Lower leg skin (tissue), 3 donors: ENCODE measurements at regions not wholly inside any gene's neighbourhood (a gene's known extent, or its start where the extent isn't known, plus 50 kb on each side); places are given as distances from the start of the nearest gene placed in this dataset.

ENCODE experiments used
- CTCF ChIP-seq, 3 donors: fragments of 450-650 bp; IDR thresholded peaks; one replicate each; pipeline ENCODE4 v1.5.1; 2016; ENCODE audit warnings: antibody characterized with exemption in 3 of 3, mild to moderate bottlenecking in 3 of 3, moderate library complexity in 2 of 3
- POLR2A ChIP-seq, 2 donors: fragments of 450-650 bp; IDR thresholded peaks; one replicate each; pipeline ENCODE4 v1.6.1; 2016 to 2017; ENCODE audit warnings: antibody characterized with exemption in 2 of 2, mild to moderate bottlenecking in 1 of 2, moderate library complexity in 1 of 2

- TF ChIP-seq CTCF (IDR thresholded peaks at IDR 0.05) (no peak), POLR2A (IDR thresholded peaks at IDR 0.05) (no peak)
Measured at GRCh38 chr2:109061736-109062135, 67.3 kb upstream of the SH3RF3 start.
